PC-3 (cell line): ENCODE measurements at regions not wholly inside any gene's neighbourhood (a gene's known extent, or its start where the extent isn't known, plus 50 kb on each side); places are given as distances from the start of the nearest gene placed in this dataset.

Experiments used
- ATAC-seq: fragments of 200-7000 bp; cut with Tn5 transposase; 2 replicates; pipeline ENCODE4 v1.9.1; 2020; ENCODE audit warnings: mild to moderate bottlenecking, moderate library complexity
- BruUV-seq: library from RNA; stranded (reverse); fragments of 400-500 nt; replicated peaks from 2 replicates; lab custom pipeline; 2021; lab: Mats Ljungman, UMichigan
- CTCF ChIA-PET: fragments of 300-600 bp; sonication (Branson Sonifier 250); formaldehyde crosslinking; loops from one replicate; lab custom pipeline; 2022; ENCODE audit warnings: antibody characterized with exemption; lab: Charles Lee
- POLR2A ChIA-PET: fragments of 300-600 bp; sonication (Branson Sonifier 250); formaldehyde crosslinking; loops from one replicate; lab custom pipeline; 2022; ENCODE audit warnings: antibody characterized with exemption; ENCODE audit not compliant: unreplicated experiment; lab: Charles Lee
- DNase-seq: peaks from one replicate; pipeline ENCODE4 v3.0.0-alpha.2; 2015
- H2AFZ ChIP-seq: fragments of 300-600 bp; sonication (generic); 2 replicates; pipeline ENCODE4 v1.6.0; 2016; ENCODE audit warnings: antibody characterized with exemption, low read length
- H3F3A ChIP-seq: fragments of 300-600 bp; sonication (generic); one replicate; pipeline ENCODE4 v1.6.0; 2017; ENCODE audit warnings: antibody characterized with exemption, low read length, control low read depth, mild to moderate bottlenecking; ENCODE audit not compliant: unreplicated experiment
- H3K27ac ChIP-seq: fragments of 300-600 bp; sonication (generic); 2 replicates; pipeline ENCODE4 v1.5.1; 2016; ENCODE audit warnings: mild to moderate bottlenecking, low read length
- H3K27me3 ChIP-seq: fragments of 300-600 bp; sonication (generic); 2 replicates; pipeline ENCODE4 v1.6.1; 2016; ENCODE audit warnings: low read length, mixed read lengths
- H3K36me3 ChIP-seq: fragments of 300-600 bp; sonication (generic); 2 replicates; pipeline ENCODE4 v1.6.1; 2016; ENCODE audit warnings: low read depth, mixed run types, low read length, mixed read lengths
- H3K4me1 ChIP-seq: fragments of 300-600 bp; sonication (generic); 2 replicates; pipeline ENCODE4 v1.5.1; 2016; ENCODE audit warnings: low read length; ENCODE audit not compliant: insufficient read depth
- H3K4me2 ChIP-seq: fragments of 300-600 bp; sonication (generic); 2 replicates; pipeline ENCODE4 v1.6.0; 2016; ENCODE audit warnings: low read length
- H3K4me3 ChIP-seq: fragments of 300-600 bp; sonication (generic); 2 replicates; pipeline ENCODE4 v1.5.1; 2016; ENCODE audit warnings: mild to moderate bottlenecking, low read length, mixed read lengths
- H3K79me2 ChIP-seq: fragments of 300-600 bp; sonication (generic); 2 replicates; pipeline ENCODE4 v1.6.1; 2017; ENCODE audit warnings: low read length, mixed read lengths
- H3K9ac ChIP-seq: fragments of 300-600 bp; sonication (generic); 2 replicates; pipeline ENCODE4 v1.6.0; 2016; ENCODE audit warnings: mild to moderate bottlenecking, low read length
- H3K9me2 ChIP-seq: fragments of 300-600 bp; sonication (generic); replicated peaks from 2 replicates; pipeline ENCODE4 v1.6.1; 2016; ENCODE audit warnings: mixed run types, low read length, mixed read lengths
- H3K9me3 ChIP-seq: fragments of 300-600 bp; sonication (generic); 2 replicates; pipeline ENCODE4 v1.6.1; 2016; ENCODE audit warnings: low read length, mixed read lengths
- H4K20me1 ChIP-seq: fragments of 300-600 bp; sonication (generic); 2 replicates; pipeline ENCODE4 v1.6.1; 2016; ENCODE audit warnings: low read length, mixed read lengths
- CTCF ChIP-seq: fragments of 300-600 bp; sonication (generic); conservative IDR thresholded peaks from 2 replicates; pipeline ENCODE4 v1.5.1; 2017; ENCODE audit warnings: antibody characterized with exemption, low read depth, mild to moderate bottlenecking, low read length
- EZH2 ChIP-seq: fragments of 300-600 bp; sonication (generic); IDR thresholded peaks from one replicate; pipeline ENCODE4 v1.6.1; 2017; ENCODE audit warnings: antibody characterized with exemption, mild to moderate bottlenecking, low read length; ENCODE audit not compliant: unreplicated experiment
- EZH2phosphoT487 ChIP-seq: fragments of 300-600 bp; sonication (generic); IDR thresholded peaks from 2 replicates; pipeline ENCODE4 v1.6.1; 2018; ENCODE audit warnings: mild to moderate bottlenecking, antibody characterized with exemption, low read length, borderline replicate concordance
- intact Hi-C: fragments of 100-400 bp; cut with micrococcal nuclease; formaldehyde crosslinking; loops from 2 replicates; pipeline ENCODE4 v1.9.0; 2023

- ChIA-PET CTCF (no interaction called here), POLR2A (no interaction called here)
- no peaks in the 10 kb centered on the region for H4K20me1 ChIP-seq
- no peaks in the 10 kb centered on the region for H3K79me2 ChIP-seq
- no peak overlapping the region for H3K4me2 ChIP-seq
- no TSS peak for BruUV-seq
- intact Hi-C loops, result no loop called here
- no peak overlapping the region for H3K4me3 ChIP-seq
- no peaks in the 10 kb centered on the region for H3K27me3 ChIP-seq
- ATAC-seq, result no peak
- H3K9ac ChIP-seq, result no peak overlapping the region
- no peaks in the 10 kb centered on the region for H3F3A ChIP-seq
- TF ChIP-seq CTCF, result no peak
- no peaks in the 10 kb centered on the region for H3K9me3 ChIP-seq
- no peaks in the 10 kb centered on the region for H3K9me2 ChIP-seq
- H3K36me3 ChIP-seq, result no peaks in the 10 kb centered on the region
- H2AFZ ChIP-seq, result no peak overlapping the region
- H3K4me1 ChIP-seq, result no peaks in the 10 kb centered on the region
- no peak overlapping the region for H3K27ac ChIP-seq
- DNase-seq, result no peak
These were observed 212.4 kb downstream of the DTWD2 start for GRCh38 chr5:118775790-118776499.

DNA sequence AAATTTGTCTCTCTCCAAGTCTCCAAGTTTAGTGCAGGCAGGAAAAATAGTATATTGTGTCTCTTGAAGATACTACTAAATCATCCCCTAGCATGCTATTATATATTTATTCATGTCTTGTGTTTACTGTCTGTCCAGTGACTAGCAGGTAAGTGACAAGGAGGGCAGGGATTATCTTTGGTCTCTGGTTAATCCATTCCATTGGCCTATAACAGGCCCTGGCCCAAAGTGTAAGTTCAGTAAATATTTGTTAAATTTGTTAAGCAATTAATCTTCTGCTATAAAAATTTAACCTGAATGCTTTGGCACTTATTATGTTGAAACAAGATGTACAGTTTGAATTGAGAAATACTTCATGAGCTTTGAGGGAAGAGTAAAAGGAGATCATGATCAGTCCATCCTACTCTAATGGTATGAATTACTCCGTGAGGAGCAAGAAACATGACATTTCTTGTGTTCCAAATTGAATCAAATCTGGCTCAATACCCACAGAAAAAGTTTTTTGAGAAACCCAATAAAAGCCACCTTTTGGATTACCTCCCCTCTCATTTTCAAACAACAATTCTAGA lies 219.7 kb downstream of the DTWD2 start:
- no peak overlapping the region for H3K4me3 ChIP-seq
- no peaks in the 10 kb centered on the region for H3K9me2 ChIP-seq
- no peaks in the 10 kb centered on the region for H3K9me3 ChIP-seq
- BruUV-seq, result no TSS peak
- ChIA-PET POLR2A (no interaction called here), CTCF (no interaction called here)
- no peak for DNase-seq
- TF ChIP-seq CTCF, result no peak
- no peak for TF ChIP-seq EZH2
- no peaks in the 10 kb centered on the region for H4K20me1 ChIP-seq
- no peak overlapping the region for H3K9ac ChIP-seq
- no peak overlapping the region for H2AFZ ChIP-seq
- H3K4me1 ChIP-seq, result no peaks in the 10 kb centered on the region
- H3K27ac ChIP-seq, result no peak overlapping the region
- no peaks in the 10 kb centered on the region for H3F3A ChIP-seq
- H3K4me2 ChIP-seq, result no peak overlapping the region
- H3K27me3 ChIP-seq, result no peaks in the 10 kb centered on the region
- intact Hi-C loops, result no loop called here
- ATAC-seq, result no peak
- H3K36me3 ChIP-seq, result no peaks in the 10 kb centered on the region
- H3K79me2 ChIP-seq, result no peaks in the 10 kb centered on the region

DNA sequence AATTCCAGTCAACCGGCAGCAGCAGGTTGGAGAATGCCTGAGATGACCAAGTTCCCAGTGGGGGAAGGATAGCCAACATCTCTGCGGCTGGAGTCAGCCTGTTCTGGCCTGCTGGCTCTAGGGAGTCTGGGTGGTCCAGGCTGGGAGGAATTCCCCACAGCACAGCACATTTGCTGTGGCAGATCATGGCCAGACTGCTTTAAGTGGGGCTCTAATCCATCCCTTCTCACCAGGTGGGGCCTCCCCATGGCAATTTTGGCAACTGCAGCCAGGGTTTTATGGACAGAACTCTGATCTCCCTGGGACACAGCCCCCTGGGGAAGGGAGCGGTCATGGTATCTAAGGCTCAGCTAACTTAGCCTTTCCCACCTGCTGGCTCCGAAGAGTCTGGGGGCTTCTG lies 226.1 kb downstream of the DTWD2 start:
- H3K27ac ChIP-seq, result no peak overlapping the region
- H3F3A ChIP-seq, result no peaks in the 10 kb centered on the region
- no TSS peak for BruUV-seq
- H3K9me3 ChIP-seq, result no peaks in the 10 kb centered on the region
- no peaks in the 10 kb centered on the region for H4K20me1 ChIP-seq
- no peak overlapping the region for H3K4me3 ChIP-seq
- no peaks in the 10 kb centered on the region for H3K9me2 ChIP-seq
- no peaks in the 10 kb centered on the region for H3K4me1 ChIP-seq
- ChIA-PET POLR2A (no interaction called here), CTCF (no interaction called here)
- H3K9ac ChIP-seq, result no peak overlapping the region
- H2AFZ ChIP-seq, result no peak overlapping the region
- TF ChIP-seq EZH2phosphoT487, result no peak
- TF ChIP-seq EZH2, result no peak
- no peak for TF ChIP-seq CTCF
- no peak overlapping the region for H3K4me2 ChIP-seq
- H3K27me3 ChIP-seq, result no peaks in the 10 kb centered on the region
- no peaks in the 10 kb centered on the region for H3K79me2 ChIP-seq
- no peaks in the 10 kb centered on the region for H3K36me3 ChIP-seq
- intact Hi-C loops, result no loop called here
- no peak for DNase-seq
- ATAC-seq, result no peak
